ENCODE measurements at regions not wholly inside any gene's neighbourhood (a gene's known extent, or its start where the extent isn't known, plus 50 kb on each side); places are given as distances from the start of the nearest gene placed in this dataset.

DNA sequence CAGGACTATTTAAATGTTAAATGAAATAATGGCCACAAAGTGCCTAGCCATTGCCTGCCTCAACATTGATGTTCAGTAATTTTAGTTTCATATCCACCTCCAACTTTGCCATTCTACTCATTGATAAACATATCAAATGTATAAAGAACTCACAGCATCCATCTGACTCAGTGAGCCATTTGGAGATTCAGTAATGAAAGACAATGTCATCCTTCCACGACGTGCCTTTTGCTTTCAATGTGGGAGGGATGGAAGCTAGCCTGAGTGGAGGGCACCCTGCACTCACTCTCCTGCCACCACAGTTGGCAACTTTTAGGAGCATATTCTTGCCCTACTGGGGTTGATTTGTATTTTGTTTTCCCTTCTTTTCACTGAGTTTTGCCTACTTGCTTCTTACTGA, 151.5 kb downstream of the GLUL start:
- ChIA-PET CTCF (no interaction called here), RAD21 (ENCODE audit: low non-redundant PET in 1 of 2, low total read pairs in 2 of 2, uncharacterized antibody in 2 of 2, unreplicated experiment in 2 of 2) (no interaction called here), POLR2A (no interaction called here)
- intact Hi-C loops (cut with micrococcal nuclease): no loop called here
- no peak overlapping the region for H3K27ac ChIP-seq (ENCODE audit: low read depth, low read length)
- H3K79me2 ChIP-seq (ENCODE audit: insufficient read depth, low read length): no peaks in the 10 kb centered on the region
- no peaks in the 10 kb centered on the region for H3K9me3 ChIP-seq (ENCODE audit: control insufficient read depth in 1 of 2, insufficient read depth in 1 of 2, low read depth in 1 of 2, low read length in 2 of 2)
- H3K4me3 ChIP-seq (replicated peaks in 1 of 2; ENCODE audit: low read depth in 1 of 2, low read length in 2 of 2): no peak overlapping the region
- TF ChIP-seq SIN3A (IDR thresholded peaks at IDR 0.05; ENCODE audit: low read depth) (no peak), FOSL1 (IDR thresholded peaks at IDR 0.05; ENCODE audit: low read depth) (no peak), EZH2phosphoT487 (IDR thresholded peaks at IDR 0.05; ENCODE audit: borderline replicate concordance) (no peak), CBX3 (IDR thresholded peaks at IDR 0.05; ENCODE audit: low read depth) (no peak), TCF7L2 (IDR thresholded peaks at IDR 0.05; ENCODE audit: borderline replicate concordance, extremely low read depth, insufficient read depth, insufficient read length) (no peak), EGR1 (IDR thresholded peaks at IDR 0.05; ENCODE audit: low read depth) (no peak), RAD21 (IDR thresholded peaks at IDR 0.05; ENCODE audit: low read depth) (no peak), YY1 (IDR thresholded peaks at IDR 0.05; ENCODE audit: extremely low read depth, insufficient replicate concordance, low read depth, low read length) (no peak), EZH2 (IDR thresholded peaks at IDR 0.05) (no peak), CEBPB (IDR thresholded peaks at IDR 0.05; ENCODE audit: low read depth) (no peak), POLR2A (IDR thresholded peaks at IDR 0.05; ENCODE audit: borderline replicate concordance, extremely low read depth, insufficient read depth, insufficient read length) (no peak)
- TF ChIP-seq, protein P1, sequence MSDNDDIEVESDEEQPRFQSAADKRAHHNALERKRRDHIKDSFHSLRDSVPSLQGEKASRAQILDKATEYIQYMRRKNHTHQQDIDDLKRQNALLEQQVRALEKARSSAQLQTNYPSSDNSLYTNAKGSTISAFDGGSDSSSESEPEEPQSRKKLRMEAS (IDR thresholded peaks at IDR 0.05): no peak
- TF ChIP-seq, protein P2, sequence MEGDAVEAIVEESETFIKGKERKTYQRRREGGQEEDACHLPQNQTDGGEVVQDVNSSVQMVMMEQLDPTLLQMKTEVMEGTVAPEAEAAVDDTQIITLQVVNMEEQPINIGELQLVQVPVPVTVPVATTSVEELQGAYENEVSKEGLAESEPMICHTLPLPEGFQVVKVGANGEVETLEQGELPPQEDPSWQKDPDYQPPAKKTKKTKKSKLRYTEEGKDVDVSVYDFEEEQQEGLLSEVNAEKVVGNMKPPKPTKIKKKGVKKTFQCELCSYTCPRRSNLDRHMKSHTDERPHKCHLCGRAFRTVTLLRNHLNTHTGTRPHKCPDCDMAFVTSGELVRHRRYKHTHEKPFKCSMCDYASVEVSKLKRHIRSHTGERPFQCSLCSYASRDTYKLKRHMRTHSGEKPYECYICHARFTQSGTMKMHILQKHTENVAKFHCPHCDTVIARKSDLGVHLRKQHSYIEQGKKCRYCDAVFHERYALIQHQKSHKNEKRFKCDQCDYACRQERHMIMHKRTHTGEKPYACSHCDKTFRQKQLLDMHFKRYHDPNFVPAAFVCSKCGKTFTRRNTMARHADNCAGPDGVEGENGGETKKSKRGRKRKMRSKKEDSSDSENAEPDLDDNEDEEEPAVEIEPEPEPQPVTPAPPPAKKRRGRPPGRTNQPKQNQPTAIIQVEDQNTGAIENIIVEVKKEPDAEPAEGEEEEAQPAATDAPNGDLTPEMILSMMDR (IDR thresholded peaks at IDR 0.05 in 2 of 3, conservative IDR thresholded peaks at IDR 0.05 in 1 of 3; ENCODE audit: borderline replicate concordance in 1 of 3, insufficient read depth in 1 of 3, low read depth in 2 of 3, low read length in 2 of 3): no peak
- TF ChIP-seq, protein P3, sequence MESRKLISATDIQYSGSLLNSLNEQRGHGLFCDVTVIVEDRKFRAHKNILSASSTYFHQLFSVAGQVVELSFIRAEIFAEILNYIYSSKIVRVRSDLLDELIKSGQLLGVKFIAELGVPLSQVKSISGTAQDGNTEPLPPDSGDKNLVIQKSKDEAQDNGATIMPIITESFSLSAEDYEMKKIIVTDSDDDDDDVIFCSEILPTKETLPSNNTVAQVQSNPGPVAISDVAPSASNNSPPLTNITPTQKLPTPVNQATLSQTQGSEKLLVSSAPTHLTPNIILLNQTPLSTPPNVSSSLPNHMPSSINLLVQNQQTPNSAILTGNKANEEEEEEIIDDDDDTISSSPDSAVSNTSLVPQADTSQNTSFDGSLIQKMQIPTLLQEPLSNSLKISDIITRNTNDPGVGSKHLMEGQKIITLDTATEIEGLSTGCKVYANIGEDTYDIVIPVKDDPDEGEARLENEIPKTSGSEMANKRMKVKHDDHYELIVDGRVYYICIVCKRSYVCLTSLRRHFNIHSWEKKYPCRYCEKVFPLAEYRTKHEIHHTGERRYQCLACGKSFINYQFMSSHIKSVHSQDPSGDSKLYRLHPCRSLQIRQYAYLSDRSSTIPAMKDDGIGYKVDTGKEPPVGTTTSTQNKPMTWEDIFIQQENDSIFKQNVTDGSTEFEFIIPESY (IDR thresholded peaks at IDR 0.05; ENCODE audit: extremely low read depth, insufficient replicate concordance, low read length): no peak
- no peak overlapping the region for H3K4me2 ChIP-seq (ENCODE audit: low read length)
- no peaks in the 10 kb centered on the region for H3K36me3 ChIP-seq (ENCODE audit: control insufficient read depth in 1 of 2, insufficient read depth in 2 of 2, low read length in 2 of 2)
- H4K20me1 ChIP-seq (ENCODE audit: insufficient read depth): no peaks in the 10 kb centered on the region
- no peaks in the 10 kb centered on the region for H3K27me3 ChIP-seq (ENCODE audit: insufficient read depth, low read length)
- peaks cover 19 to 26% of the 10 kb centered on the region in 2 experiments for H3K4me1 ChIP-seq (ENCODE audit: control insufficient read depth in 1 of 2, insufficient read depth in 2 of 2, low read length in 2 of 2)
- no peak overlapping the region for H3K9ac ChIP-seq (ENCODE audit: low read length)
- no peaks in the 10 kb centered on the region for H3K9me2 ChIP-seq (ENCODE audit: insufficient read depth)
- BruUV-seq (replicated peaks): no TSS peak
- ATAC-seq (no peak), DNase-seq (ENCODE audit: low read depth, low spot score) (no peak)
- no peak overlapping the region for H2AFZ ChIP-seq (ENCODE audit: low read depth, low read length, poor library complexity, severe bottlenecking)

Measured in HCT116 (cell line).